ENCODE measurements at regions not wholly inside any gene's neighbourhood (a gene's known extent, or its start where the extent isn't known, plus 50 kb on each side); places are given as distances from the start of the nearest gene placed in this dataset.

DNA sequence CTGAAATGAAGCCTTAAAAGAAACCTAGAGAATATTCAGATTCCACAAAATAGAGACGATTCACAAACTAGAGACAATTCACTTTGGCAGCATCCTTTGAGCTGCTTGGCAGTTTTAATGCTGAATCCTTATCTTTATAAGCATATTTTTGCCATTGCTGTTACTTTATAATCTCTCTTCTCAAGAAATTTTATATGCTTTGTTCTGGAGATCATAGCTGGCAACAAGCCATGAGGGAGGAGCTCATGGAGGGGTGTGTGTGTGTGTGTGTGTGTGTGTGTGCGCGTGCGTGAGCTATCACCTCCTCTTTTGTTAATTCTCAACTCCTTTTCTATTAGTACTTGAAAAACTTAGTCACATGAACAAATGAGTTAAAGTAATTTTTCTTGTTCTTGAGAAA, 495.0 kb upstream of the RGMA start:
- DNase-seq (ENCODE audit: low read depth in 4 of 4, low spot score in 1 of 4), result no peak

DNA sequence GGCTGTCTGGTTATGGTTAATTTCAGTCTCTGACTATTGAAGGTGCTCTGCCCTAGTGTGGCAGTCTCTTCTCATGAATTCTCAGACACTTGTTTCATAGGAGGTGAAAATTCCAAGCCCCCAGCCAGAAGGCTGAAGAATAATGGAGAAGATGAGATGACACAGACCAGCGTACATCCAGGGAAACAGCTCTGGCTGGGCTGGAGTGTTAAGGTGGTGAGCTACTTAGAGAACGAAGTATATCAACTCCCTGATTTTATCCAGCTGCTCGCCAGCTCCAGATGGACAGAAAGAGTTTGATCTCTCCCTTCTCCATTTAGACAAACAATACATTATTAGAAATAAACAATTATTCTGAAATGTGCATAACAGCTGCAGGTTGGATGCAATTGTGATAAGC, 494.5 kb upstream of the RGMA start:
- DNase-seq (ENCODE audit: low read depth in 4 of 4, low spot score in 1 of 4), result no peak

DNA sequence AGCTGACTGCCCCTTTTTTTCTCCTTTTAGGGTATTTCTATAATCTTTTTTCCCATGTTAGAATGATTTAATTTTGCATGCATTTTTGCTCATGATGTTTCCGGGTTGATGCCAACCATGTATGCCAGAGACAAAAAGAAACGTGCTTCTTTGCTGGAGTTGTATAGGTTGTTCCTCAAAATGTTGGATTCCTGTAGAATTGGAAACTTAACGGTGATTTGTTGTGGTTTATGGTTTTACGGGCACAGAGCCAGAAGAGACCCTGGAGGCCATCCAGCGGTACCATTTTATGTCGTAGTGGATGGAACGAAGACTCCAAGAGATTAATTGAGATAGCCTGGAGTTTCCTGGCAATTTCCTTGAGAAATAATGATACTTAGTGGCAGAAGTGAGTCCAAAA, 481.5 kb upstream of the RGMA start:
- no peak for DNase-seq (ENCODE audit: low read depth in 4 of 4, low spot score in 1 of 4)

DNA sequence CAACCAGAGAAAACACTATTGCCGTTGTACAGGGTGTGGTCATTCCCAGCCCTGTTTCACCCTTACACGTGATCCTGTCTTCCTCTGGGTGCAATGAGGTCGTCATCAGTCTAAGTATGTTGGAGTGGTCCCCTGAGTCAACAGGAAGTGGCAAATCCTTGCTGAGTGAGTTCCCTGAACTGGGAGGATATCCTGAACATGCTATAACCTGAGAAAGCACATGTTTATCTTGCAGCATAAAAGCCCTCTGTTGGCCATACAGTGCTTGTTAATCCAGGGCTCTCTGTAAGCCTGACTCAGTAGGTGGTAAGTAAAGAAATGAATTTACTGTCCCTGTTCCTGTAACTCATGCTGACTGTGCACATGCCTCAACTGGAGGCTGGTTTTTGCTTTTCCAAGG, 477.8 kb upstream of the RGMA start:
- DNase-seq (ENCODE audit: low read depth in 4 of 4, low spot score in 1 of 4), result no peak

DNA sequence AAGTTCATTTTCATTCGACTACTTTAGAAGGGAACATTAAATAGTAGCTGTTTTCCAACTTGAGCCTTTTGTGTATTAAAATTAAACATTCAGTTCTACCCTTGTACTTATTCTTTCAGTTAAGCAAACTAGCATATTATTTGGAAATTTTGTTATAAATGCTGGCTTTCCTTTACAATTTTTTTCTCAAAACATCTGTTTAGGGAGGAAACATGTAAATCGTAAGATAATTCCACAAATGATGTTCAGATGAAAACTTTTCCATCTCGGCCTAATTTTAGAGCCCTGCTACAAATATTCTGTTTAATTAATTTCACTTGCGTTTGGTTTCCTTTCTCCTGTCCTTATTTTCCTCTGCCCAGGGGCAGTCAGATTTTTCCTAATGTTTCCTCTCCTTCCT, 476.2 kb upstream of the RGMA start:
- no peak for DNase-seq (ENCODE audit: low read depth in 4 of 4, low spot score in 1 of 4)

DNA sequence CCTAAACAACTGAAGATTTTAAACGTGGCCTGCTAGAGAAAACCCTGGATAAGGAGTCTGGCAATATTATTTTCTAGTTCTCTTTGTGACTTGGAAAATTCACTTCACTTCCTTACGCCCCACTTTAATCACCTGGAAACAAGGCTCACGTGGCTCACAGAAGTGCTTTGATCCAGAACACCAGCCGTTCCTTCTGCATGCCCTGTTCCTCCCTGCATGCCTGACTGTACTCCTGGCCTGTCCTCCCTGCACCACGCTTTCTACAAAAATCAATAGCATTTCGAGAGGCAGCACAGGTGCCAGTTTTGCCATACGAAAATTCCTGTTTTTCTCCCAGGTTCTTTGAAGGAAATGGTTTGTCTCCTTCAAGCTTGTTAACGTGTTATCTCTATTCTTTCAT, 474.2 kb upstream of the RGMA start:
- no peak for DNase-seq (ENCODE audit: low read depth in 4 of 4, low spot score in 1 of 4)

DNA sequence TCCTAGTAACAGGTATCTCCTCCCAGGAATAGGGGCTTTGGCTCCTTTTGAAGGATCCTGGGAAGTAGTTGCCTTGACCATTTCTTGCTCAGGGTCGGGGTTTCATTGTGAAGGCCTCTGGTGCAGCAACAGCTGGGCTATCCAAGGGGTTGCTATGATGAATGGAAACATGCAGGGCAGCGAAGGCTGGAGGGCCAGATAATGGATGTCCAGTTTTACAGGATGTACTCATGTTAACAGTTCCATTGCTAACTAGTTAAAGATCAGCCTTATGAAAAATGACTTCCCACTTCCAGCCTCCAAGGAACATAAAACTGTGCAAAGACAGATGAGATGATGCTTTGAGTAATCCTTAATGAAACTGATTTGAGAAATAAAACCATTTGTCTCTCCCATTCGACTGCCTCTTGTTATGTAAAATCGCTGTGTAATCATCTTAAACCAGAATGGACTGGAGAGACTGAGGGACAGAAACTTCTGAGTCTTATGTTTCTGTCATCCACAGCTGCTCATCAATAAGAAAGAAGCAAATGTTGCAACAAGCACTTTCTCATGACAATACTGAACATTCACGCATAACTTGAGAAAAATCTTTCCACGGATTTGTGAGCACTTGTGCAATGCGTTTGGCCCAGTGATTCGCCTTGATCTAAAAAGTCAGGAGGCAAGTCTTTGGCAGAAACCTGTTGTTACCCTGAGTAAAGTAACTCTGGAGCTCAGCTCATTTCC, 473.5 kb upstream of the RGMA start:
- no peak for DNase-seq (ENCODE audit: low read depth in 4 of 4, low spot score in 1 of 4)

DNA sequence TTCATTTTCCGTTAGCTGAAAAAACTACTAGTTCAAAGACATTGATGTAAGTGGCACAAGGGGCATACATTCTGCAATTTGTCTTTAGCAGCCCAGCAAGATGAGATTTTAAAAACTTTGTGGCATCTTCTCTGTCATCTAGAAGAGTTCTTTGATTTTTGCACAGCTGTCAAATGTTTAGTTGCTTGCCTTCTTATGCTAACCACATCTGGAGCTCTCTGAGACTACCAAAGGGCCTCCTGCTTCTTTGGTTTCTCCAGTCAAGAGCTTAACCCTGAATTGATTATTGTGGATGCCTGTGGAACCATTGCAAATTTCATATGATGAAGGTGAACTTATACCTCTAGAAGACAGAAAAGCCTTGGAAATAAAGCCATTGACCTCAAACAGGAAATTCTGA, 468.7 kb upstream of the RGMA start:
- no peak for DNase-seq (ENCODE audit: low read depth in 4 of 4, low spot score in 1 of 4)

DNA sequence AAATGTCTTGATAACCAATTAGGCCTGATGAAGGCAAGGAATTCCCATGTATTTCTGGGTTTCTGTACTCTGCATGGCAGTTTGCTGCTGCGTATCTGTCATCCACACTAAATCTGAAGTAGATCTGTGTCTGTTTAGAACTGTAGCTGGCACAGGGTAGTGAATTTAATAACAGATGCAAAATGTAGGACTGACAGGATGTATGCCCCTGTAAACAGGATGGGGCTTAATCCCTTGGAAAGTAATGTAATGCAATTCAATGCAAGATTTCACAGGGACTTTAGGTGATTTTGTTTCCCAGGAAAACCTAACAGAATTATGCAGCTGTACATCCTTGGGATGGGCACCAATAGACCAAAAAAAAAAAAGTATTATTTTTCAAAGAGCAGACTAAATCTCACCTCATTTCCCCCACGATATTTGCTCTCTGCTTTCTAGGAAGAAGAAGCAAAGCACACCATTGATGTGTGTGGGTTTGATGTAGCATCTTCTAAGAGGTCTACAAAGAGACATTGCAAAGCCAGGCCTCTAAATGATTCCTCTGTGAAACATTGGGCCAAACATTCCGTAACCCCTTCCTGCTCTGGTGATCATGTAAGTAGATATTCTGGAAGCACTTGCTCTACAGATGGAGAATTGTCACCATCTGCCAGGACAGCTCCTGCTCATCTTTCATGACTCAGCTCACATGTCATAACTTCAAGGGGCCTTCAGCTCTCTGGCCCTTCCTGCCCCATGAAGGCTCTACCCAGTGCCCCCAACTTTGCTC, 464.3 kb upstream of the RGMA start:
- DNase-seq (ENCODE audit: low read depth in 4 of 4, low spot score in 1 of 4), result no peak

DNA sequence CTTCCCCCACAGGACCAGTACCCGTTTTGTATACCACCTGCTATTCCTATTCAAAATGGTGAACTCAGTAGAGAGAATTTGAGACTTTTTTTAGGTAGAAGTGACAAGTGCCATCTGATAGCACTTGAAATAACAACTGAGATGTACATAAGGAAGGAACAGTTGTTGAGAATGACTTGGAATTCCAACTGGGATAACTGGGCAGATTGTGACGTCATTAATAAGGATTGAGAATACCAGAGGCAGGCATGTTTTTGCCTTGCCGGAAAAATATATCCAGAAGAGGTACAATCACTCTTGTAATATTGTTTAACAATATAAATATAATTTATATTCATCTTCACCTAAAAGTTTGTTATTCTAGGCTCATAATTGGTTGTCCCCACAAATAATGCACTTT, 454.1 kb upstream of the RGMA start:
- no peak for DNase-seq (ENCODE audit: low read depth in 4 of 4, low spot score in 1 of 4)

DNA sequence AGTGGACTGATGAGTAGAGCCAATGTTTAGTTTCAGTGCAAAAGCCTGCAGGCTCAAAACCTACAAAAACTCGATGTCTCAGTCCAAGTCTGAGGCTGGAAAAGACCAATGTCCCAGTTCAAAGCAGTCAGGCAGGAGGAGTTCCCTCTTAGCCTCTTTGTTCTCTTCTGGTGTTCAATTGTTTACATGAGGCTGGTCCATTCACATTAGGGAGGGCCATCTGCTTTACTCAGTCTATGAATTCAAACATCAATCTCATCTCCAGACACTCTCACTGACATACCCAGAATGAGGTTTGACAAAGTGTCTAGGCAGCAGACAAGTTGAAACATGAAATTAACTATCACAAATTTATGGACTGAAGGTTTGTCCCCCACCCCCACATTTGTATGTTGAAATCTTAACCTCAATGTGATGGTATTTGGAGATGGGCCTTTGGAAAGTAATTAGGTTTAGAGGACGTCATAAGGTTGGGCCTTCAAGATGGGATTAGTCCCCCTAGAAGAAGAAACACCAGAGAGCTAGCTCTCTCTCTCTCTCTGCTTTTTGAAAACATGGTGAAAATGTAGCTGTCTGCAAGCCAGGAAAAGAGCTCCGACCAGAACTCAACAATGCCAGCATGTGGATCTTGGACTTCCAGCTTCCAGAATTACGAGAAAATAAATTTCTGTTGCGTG, 438.5 kb upstream of the RGMA start:
- DNase-seq (ENCODE audit: low read depth in 4 of 4, low spot score in 1 of 4), result no peak

DNA sequence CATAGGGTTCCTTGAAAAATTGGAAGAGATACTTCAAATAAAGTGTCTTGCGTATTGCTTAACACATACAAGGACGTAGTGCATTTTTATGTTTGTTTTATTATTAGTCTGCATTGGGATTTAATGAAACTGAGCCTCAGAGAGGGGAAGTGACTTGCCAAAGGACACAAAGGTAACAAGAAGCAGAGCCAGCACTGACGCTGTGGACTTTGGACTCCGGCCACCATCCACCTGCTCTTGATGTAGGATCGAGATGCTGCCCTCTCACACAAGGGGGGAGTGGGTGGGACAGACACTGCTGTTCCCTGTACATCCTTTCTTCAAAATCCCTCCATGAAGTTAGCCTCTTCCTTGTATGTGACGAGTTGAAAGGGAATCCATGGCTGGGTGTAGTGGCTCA, 435.4 kb upstream of the RGMA start:
- DNase-seq (ENCODE audit: low read depth in 4 of 4, low spot score in 1 of 4), result no peak

DNA sequence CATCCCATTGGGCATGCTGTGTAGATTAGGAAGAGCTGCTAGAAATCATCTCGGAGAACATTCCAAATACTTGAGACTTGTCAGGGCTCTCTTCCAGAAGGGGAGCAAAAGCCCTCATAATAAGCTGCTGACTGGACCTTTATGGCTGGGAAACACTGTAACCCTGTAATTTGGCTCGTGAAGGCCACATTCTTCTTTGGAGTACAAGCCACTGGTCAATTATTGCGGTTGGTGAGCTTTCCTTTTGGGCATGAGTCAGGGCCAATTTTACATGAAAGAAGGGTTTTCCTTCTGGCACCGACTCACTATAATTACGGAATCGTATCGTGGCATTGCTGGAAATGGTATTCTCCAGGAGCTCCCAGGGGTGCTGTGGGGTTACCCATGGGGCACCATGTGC, 434.5 kb upstream of the RGMA start:
- no peak for DNase-seq (ENCODE audit: low read depth in 4 of 4, low spot score in 1 of 4)

DNA sequence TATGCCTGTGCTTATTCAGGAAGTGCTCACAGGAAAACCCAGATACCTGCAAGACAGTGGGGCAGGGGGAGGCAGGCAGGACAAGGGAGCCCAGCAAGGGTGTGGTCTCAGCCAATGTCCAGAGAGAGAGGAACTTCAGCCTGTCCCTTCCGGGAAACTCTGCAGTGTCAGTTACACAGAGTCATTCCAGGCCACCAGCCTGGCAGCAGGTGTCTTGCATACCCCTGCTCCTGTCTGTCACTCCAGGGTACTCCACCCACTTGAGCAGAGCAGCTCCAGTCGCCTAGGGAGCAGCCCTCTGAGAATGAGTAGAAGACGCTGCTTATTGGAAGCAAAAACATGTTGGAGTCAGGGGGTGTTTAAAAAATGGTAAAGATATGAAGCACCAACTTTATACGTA, 431.2 kb upstream of the RGMA start:
- no peak for DNase-seq (ENCODE audit: low read depth in 4 of 4, low spot score in 1 of 4)

DNA sequence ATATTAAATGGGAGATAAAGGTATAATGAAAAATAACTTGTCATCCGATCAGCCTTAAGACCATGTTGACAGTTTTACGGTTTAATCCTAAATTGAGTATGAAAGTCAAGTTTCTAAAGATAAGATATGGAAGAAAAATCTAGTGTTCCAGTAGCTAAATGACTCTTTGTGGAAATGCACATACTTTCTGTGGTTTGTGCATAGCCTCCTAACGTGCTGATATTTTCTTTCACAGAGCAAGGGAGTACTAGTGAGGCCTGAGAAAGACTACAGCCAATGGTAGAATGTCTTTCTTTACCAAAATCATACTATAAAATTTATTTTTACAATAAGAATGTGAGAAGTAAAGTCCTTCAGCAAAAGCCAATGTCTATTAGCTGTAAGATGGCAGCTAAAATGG, 430.6 kb upstream of the RGMA start:
- no peak for DNase-seq (ENCODE audit: low read depth in 4 of 4, low spot score in 1 of 4)

DNA sequence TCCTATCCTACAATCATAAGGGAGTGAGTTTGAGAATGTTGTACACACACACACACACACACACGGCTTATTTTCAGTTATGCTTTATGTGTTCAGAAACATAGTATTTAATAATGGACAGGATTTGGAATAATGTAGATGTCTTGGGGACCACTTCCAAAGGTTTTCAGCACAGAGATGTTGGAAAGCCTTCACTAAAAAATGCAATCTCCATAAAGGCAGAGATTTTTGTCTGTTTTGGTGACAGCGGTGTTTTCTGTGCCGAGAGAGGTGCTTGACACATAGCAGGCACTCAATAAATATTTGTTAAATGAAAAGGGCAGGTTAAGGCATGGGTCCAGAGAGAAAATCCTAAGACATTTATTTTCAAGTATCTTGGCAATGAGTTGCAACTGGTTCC, 428.2 kb upstream of the RGMA start:
- DNase-seq (ENCODE audit: low read depth in 4 of 4, low spot score in 1 of 4), result no peak

DNA sequence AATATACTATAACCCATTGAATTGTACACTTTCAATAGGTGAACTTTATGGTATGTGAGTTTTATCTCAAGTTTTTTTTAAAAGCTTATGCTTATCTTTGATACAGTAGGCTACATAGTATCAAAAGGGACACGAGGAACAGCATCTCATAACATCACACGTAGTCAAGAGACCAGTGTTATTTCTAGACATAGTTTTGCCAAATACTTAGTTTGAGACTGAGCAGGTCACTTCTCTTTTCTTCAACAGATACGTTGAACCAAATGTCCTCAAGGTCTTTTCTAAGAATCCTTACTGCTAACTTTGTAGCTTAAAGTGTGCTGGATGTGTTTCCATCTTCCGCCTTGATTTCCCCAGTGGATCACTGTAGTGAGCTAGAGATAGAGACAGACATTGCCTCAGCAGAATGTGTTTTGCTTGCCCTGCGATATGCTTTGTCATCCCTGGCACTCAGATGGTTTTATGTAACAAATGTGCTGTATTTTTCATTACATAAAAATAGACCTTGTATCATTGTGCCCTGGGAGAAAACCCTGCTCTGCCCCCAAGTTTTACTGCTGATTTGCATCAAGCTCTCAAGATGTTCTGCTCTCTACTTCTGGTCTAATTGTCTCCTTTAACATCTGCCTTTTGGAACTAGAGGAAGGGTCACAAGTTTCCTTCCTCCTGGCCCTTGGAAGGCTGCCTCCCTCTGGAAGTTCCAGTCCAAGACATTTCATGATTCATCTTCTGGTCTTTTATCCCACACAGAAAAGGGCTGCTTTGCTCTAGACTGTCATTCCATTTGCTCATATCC, 426.4 kb upstream of the RGMA start:
- DNase-seq (ENCODE audit: low read depth in 4 of 4, low spot score in 1 of 4), result no peak

DNA sequence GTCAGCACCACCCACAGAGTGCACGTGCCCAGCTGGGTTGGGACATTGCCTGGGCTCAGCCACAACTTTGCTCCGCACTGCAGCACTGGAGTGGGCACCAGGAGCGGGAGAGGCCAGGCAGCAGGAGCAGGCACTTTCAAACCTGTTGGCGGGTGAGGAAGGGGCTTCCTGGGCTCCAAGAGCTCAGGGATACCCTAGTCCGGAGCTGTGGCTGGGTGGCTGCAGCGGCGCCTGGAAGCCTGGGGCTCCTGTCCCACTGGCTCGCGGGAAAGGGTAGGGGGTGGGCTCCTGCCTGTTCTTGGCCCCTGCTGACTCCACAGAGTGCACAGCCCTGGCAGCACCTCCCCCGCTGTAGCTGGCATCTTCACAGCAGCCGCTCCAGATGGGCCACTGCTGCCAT, 417.6 kb upstream of the RGMA start:
- DNase-seq (ENCODE audit: low read depth in 4 of 4, low spot score in 1 of 4), result no peak

DNA sequence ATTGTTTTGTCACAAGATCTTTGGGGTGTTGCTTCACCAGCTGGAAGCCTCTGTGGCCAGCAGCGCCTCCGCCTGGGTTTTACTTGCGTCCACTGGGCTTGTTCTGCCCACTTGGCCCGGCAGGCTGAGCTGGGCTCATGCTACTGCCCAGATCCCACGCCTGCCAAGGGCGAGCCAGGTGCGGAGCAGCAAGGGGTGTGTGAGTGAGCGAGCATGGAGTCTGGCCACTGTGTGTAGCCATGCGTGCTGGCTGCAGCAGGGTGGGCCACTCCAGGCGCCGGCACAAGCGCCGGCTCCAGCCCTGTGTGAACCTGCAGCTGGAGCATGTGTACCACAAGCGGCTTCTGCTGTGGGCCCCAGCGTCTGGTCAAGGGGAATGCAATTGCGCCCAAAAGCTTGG, 416.5 kb upstream of the RGMA start:
- no peak for DNase-seq (ENCODE audit: low read depth in 4 of 4, low spot score in 1 of 4)

DNA sequence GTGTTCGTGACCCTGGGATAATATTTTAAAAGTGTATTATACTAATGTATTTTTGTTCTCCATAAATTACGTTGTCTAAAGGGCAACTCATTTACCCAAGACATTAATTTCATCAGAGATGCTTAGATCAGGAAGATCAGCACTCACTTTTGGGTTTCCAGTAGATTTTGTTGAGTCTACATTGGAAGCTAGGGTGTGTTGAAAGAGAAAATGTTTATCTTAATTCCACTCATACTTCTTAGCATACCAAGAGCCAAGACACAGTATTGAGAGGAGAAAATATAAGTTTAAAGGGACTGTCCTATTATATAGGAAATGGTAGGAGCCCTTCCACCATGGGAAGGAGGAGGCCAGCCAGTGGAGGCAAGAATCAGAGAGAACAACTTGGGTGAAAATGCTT, 412.9 kb upstream of the RGMA start:
- no peak for DNase-seq (ENCODE audit: low read depth in 4 of 4, low spot score in 1 of 4)

DNA sequence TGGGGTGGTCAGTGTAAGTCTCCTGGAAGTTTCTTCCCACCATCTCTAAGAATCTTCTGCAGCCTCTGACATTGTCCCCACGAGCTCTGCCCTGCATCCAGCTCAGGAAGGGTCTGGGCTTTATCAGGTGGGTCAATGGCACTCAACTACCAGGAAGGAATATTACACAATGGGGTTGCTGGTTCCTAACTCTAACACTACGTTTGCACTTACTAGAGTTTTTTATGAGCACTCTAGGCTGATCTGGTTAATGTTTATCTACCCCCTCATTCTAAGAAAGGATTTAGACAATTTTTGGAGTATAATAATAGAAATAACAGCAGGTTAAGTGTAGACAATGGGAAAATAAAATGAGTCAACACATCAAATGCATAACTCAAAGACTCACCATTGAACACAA, 411.1 kb upstream of the RGMA start:
- DNase-seq (ENCODE audit: low read depth in 4 of 4, low spot score in 1 of 4), result no peak

DNA sequence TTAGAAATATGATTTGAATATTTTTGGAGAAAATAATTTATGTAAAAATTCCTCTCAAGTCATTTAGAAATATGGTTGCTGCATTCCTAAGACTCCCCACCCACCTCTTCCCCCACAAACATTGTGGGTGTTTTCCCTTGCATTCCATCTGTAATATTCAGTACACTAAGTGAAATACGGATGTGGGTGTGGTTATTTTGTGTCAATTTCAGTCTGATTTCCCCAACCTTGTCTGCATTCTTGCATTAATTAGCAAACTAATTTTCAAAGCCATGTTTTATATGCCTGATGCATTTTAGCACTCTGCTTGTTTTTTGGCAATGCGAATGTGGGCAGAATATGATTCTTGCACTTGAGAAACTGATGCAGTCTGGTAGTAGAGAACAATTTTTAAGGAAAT, 408.3 kb upstream of the RGMA start:
- no peak for DNase-seq (ENCODE audit: low read depth in 4 of 4, low spot score in 1 of 4)
